ENCODE measurements at regions not wholly inside any gene's neighbourhood (a gene's known extent, or its start where the extent isn't known, plus 50 kb on each side); places are given as distances from the start of the nearest gene placed in this dataset.

GRCh38 chr13:105074755-105075154 is 1460.7 kb downstream of the EFNB2 start:
- ATAC-seq (ENCODE audit: low read depth) (no peak), DNase-seq (no peak)
- Mint-ChIP-seq H3K4me1 (no peaks in the 10 kb centered on the region), H3K4me3 (no peak overlapping the region), H3K27ac (no peak overlapping the region), H3K27me3 (no peaks in the 10 kb centered on the region), H3K36me3 (no peaks in the 10 kb centered on the region), H3K9me3 (no peaks in the 10 kb centered on the region)
- POLR2A ChIA-PET, result no interaction called here

GRCh38 chr13:105073041-105073440 is 1462.4 kb downstream of the EFNB2 start:
- ATAC-seq (ENCODE audit: low read depth) (no peak), DNase-seq (no peak)
- Mint-ChIP-seq H3K4me1 (no peaks in the 10 kb centered on the region), H3K4me3 (no peak overlapping the region), H3K27me3 (no peaks in the 10 kb centered on the region), H3K36me3 (no peaks in the 10 kb centered on the region), H3K27ac (no peak overlapping the region), H3K9me3 (no peaks in the 10 kb centered on the region)
- POLR2A ChIA-PET, result no interaction called here

- no peak overlapping the region for H3K27ac Mint-ChIP-seq
- no peaks in the 10 kb centered on the region for H3K4me1 Mint-ChIP-seq
- no peaks in the 10 kb centered on the region for H3K36me3 Mint-ChIP-seq
- no peak for DNase-seq
- no peak overlapping the region for H3K4me3 Mint-ChIP-seq
- POLR2A ChIA-PET, result no interaction called here
- peaks cover 2% of the 10 kb centered on the region for H3K27me3 Mint-ChIP-seq
- H3K9me3 Mint-ChIP-seq, result no peaks in the 10 kb centered on the region
- ATAC-seq (ENCODE audit: low read depth), result no peak
These were observed 1465.0 kb downstream of the EFNB2 start for GRCh38 chr13:105070452-105070851.

- Mint-ChIP-seq H3K36me3 (no peaks in the 10 kb centered on the region), H3K4me3 (no peak overlapping the region), H3K4me1 (no peaks in the 10 kb centered on the region), H3K9me3 (no peaks in the 10 kb centered on the region), H3K27ac (no peak overlapping the region), H3K27me3 (peaks cover 2% of the 10 kb centered on the region)
- POLR2A ChIA-PET, result no interaction called here
- DNase-seq (no peak), ATAC-seq (ENCODE audit: low read depth) (no peak)
These were observed 1466.4 kb downstream of the EFNB2 start for GRCh38 chr13:105069106-105069505.

GRCh38 chr13:105063676-105064075 is 1471.8 kb downstream of the EFNB2 start:
- peaks cover 2% of the 10 kb centered on the region for H3K27me3 Mint-ChIP-seq
- no peak for ATAC-seq (ENCODE audit: low read depth)
- no peak overlapping the region for H3K4me3 Mint-ChIP-seq
- no peaks in the 10 kb centered on the region for H3K4me1 Mint-ChIP-seq
- H3K27ac Mint-ChIP-seq, result no peak overlapping the region
- no peaks in the 10 kb centered on the region for H3K36me3 Mint-ChIP-seq
- H3K9me3 Mint-ChIP-seq, result no peaks in the 10 kb centered on the region
- DNase-seq, result no peak
- POLR2A ChIA-PET, result no interaction called here

- Mint-ChIP-seq H3K4me1 (no peaks in the 10 kb centered on the region), H3K27me3 (no peaks in the 10 kb centered on the region), H3K36me3 (no peaks in the 10 kb centered on the region), H3K4me3 (no peak overlapping the region), H3K27ac (no peak overlapping the region), H3K9me3 (no peaks in the 10 kb centered on the region)
- no peak for DNase-seq
- POLR2A ChIA-PET, result no interaction called here
- no peak for ATAC-seq (ENCODE audit: low read depth)
These were observed 1475.7 kb downstream of the EFNB2 start for GRCh38 chr13:105059786-105060185.

GRCh38 chr13:105058517-105058916 is 1476.9 kb downstream of the EFNB2 start:
- Mint-ChIP-seq H3K27me3 (no peaks in the 10 kb centered on the region), H3K9me3 (no peaks in the 10 kb centered on the region), H3K36me3 (no peaks in the 10 kb centered on the region), H3K4me3 (no peak overlapping the region), H3K4me1 (no peaks in the 10 kb centered on the region), H3K27ac (no peak overlapping the region)
- POLR2A ChIA-PET, result no interaction called here
- ATAC-seq (ENCODE audit: low read depth), result no peak
- DNase-seq, result no peak

- Mint-ChIP-seq H3K9me3 (no peaks in the 10 kb centered on the region), H3K4me3 (no peak overlapping the region), H3K27ac (no peak overlapping the region), H3K4me1 (no peaks in the 10 kb centered on the region), H3K36me3 (no peaks in the 10 kb centered on the region), H3K27me3 (no peaks in the 10 kb centered on the region)
- no peak for ATAC-seq (ENCODE audit: low read depth)
- POLR2A ChIA-PET, result no interaction called here
- no peak for DNase-seq
These were observed 1482.8 kb downstream of the EFNB2 start for GRCh38 chr13:105052711-105053110.

- Mint-ChIP-seq H3K27ac (no peak overlapping the region), H3K27me3 (no peaks in the 10 kb centered on the region), H3K4me3 (no peak overlapping the region), H3K36me3 (no peaks in the 10 kb centered on the region), H3K4me1 (no peaks in the 10 kb centered on the region), H3K9me3 (no peaks in the 10 kb centered on the region)
- POLR2A ChIA-PET, result no interaction called here
- DNase-seq, result no peak
- no peak for ATAC-seq (ENCODE audit: low read depth)
These were observed 1484.8 kb downstream of the EFNB2 start for GRCh38 chr13:105050686-105051085.

- DNase-seq, result no peak
- no peaks in the 10 kb centered on the region for H3K36me3 Mint-ChIP-seq
- no peaks in the 10 kb centered on the region for H3K9me3 Mint-ChIP-seq
- H3K4me1 Mint-ChIP-seq, result no peaks in the 10 kb centered on the region
- no peak overlapping the region for H3K27ac Mint-ChIP-seq
- ATAC-seq (ENCODE audit: low read depth), result no peak
- no peak overlapping the region for H3K4me3 Mint-ChIP-seq
- POLR2A ChIA-PET, result no interaction called here
- no peaks in the 10 kb centered on the region for H3K27me3 Mint-ChIP-seq
These were observed 1486.8 kb downstream of the EFNB2 start for GRCh38 chr13:105048677-105049076.

GRCh38 chr13:105047676-105048295 is 1487.7 kb downstream of the EFNB2 start:
- Mint-ChIP-seq H3K27me3 (no peaks in the 10 kb centered on the region), H3K4me1 (no peaks in the 10 kb centered on the region), H3K36me3 (no peaks in the 10 kb centered on the region), H3K9me3 (no peaks in the 10 kb centered on the region), H3K27ac (no peak overlapping the region), H3K4me3 (no peak overlapping the region)
- DNase-seq (no peak), ATAC-seq (ENCODE audit: low read depth) (no peak)
- POLR2A ChIA-PET, result no interaction called here

GRCh38 chr13:105037110-105037509 is 1498.4 kb downstream of the EFNB2 start:
- POLR2A ChIA-PET, result no interaction called here
- no peak for ATAC-seq (ENCODE audit: low read depth)
- no peak overlapping the region for H3K27ac Mint-ChIP-seq
- no peak overlapping the region for H3K4me3 Mint-ChIP-seq
- peaks cover 5% of the 10 kb centered on the region for H3K9me3 Mint-ChIP-seq
- H3K36me3 Mint-ChIP-seq, result no peaks in the 10 kb centered on the region
- DNase-seq, result no peak
- H3K27me3 Mint-ChIP-seq, result no peaks in the 10 kb centered on the region
- H3K4me1 Mint-ChIP-seq, result no peaks in the 10 kb centered on the region

- no peaks in the 10 kb centered on the region for H3K36me3 Mint-ChIP-seq
- POLR2A ChIA-PET, result no interaction called here
- no peak overlapping the region for H3K4me3 Mint-ChIP-seq
- DNase-seq, result no peak
- no peak for ATAC-seq (ENCODE audit: low read depth)
- H3K9me3 Mint-ChIP-seq, result peaks cover 1% of the 10 kb centered on the region
- H3K4me1 Mint-ChIP-seq, result no peaks in the 10 kb centered on the region
- H3K27me3 Mint-ChIP-seq, result no peaks in the 10 kb centered on the region
- no peak overlapping the region for H3K27ac Mint-ChIP-seq
These were observed 1500.4 kb downstream of the EFNB2 start for GRCh38 chr13:105035092-105035491.

GRCh38 chr13:105033999-105034398 is 1501.5 kb downstream of the EFNB2 start:
- DNase-seq, result no peak
- Mint-ChIP-seq H3K36me3 (no peaks in the 10 kb centered on the region), H3K27ac (no peak overlapping the region), H3K4me3 (no peak overlapping the region), H3K4me1 (no peaks in the 10 kb centered on the region), H3K9me3 (peaks cover under 1% of the 10 kb centered on the region), H3K27me3 (no peaks in the 10 kb centered on the region)
- POLR2A ChIA-PET, result no interaction called here
- ATAC-seq (ENCODE audit: low read depth), result no peak

GRCh38 chr13:105031306-105031705 is 1504.2 kb downstream of the EFNB2 start:
- Mint-ChIP-seq H3K4me3 (no peak overlapping the region), H3K27ac (no peak overlapping the region), H3K36me3 (no peaks in the 10 kb centered on the region), H3K9me3 (no peaks in the 10 kb centered on the region), H3K27me3 (no peaks in the 10 kb centered on the region), H3K4me1 (no peaks in the 10 kb centered on the region)
- DNase-seq, result no peak
- ATAC-seq (ENCODE audit: low read depth), result no peak
- POLR2A ChIA-PET, result no interaction called here
